Superior temporal gyrus (tissue), 1 donor: ENCODE measurements at regions not wholly inside any gene's neighbourhood (a gene's known extent, or its start where the extent isn't known, plus 50 kb on each side); places are given as distances from the start of the nearest gene placed in this dataset.
"Not testable (repeated sequence)": the region's sequence is repeated elsewhere in the genome, so short reads cannot be mapped to it uniquely, and the experiment has no call there.

Source experiments
- DNase-seq: peaks from one replicate; pipeline ENCODE4 v3.0.0-alpha.2; 2016; ENCODE audit errors: extremely low spot score

- no peak for DNase-seq
Measured at GRCh38 chr5:57750891-57751290, 268.3 kb upstream of the ACTBL2 start.

GRCh38 chr5:57750282-57750681 is 267.7 kb upstream of the ACTBL2 start:
- DNase-seq: no peak

GRCh38 chr5:57749396-57749795 is 266.8 kb upstream of the ACTBL2 start:
- DNase-seq: no peak

- DNase-seq: no peak
Measured at GRCh38 chr5:57745700-57746651, 263.4 kb upstream of the ACTBL2 start.

- no peak for DNase-seq
Measured at GRCh38 chr5:57745029-57745428, 262.4 kb upstream of the ACTBL2 start.

GRCh38 chr5:57741336-57741735 is 258.7 kb upstream of the ACTBL2 start:
- DNase-seq: no peak

- DNase-seq: no peak
Measured at GRCh38 chr5:57738787-57739186, 256.2 kb upstream of the ACTBL2 start.

GRCh38 chr5:57738301-57738700 is 255.7 kb upstream of the ACTBL2 start:
- no peak for DNase-seq

GRCh38 chr5:57736716-57737115 is 254.1 kb upstream of the ACTBL2 start:
- DNase-seq: peak; percentile 70

- not testable (repeated sequence) for DNase-seq
Measured at GRCh38 chr5:57735279-57736153, 252.9 kb upstream of the ACTBL2 start.

GRCh38 chr5:57734296-57734695 is 251.7 kb upstream of the ACTBL2 start:
- peak; percentile 53 for DNase-seq

- no peak for DNase-seq
Measured at GRCh38 chr5:57727591-57727990, 245.0 kb upstream of the ACTBL2 start.

GRCh38 chr5:57725658-57726504 is 243.3 kb upstream of the ACTBL2 start:
- DNase-seq: no peak

- no peak for DNase-seq
Measured at GRCh38 chr5:57724836-57725235, 242.2 kb upstream of the ACTBL2 start.

GRCh38 chr5:57721226-57721625 is 238.6 kb upstream of the ACTBL2 start:
- DNase-seq: no peak

GRCh38 chr5:57720656-57721055 is 238.0 kb upstream of the ACTBL2 start:
- no peak for DNase-seq

- DNase-seq: no peak
Measured at GRCh38 chr5:57719216-57719615, 236.6 kb upstream of the ACTBL2 start.

GRCh38 chr5:57718155-57718554 is 235.5 kb upstream of the ACTBL2 start:
- DNase-seq: no peak

- DNase-seq: no peak
Measured at GRCh38 chr5:57717555-57717954, 234.9 kb upstream of the ACTBL2 start.

- no peak for DNase-seq
Measured at GRCh38 chr5:57716661-57717060, 234.1 kb upstream of the ACTBL2 start.

GRCh38 chr5:57715296-57715695 is 232.7 kb upstream of the ACTBL2 start:
- no peak for DNase-seq

GRCh38 chr5:57713535-57713934 is 230.9 kb upstream of the ACTBL2 start:
- DNase-seq: not testable (repeated sequence)
